H1 (cell line): ENCODE measurements at regions not wholly inside any gene's neighbourhood (a gene's known extent, or its start where the extent isn't known, plus 50 kb on each side); places are given as distances from the start of the nearest gene placed in this dataset.

ENCODE experiments used
- CTCF ChIA-PET: fragments of 300-600 bp; sonication (Branson Sonifier 250); formaldehyde crosslinking; loops from one replicate; lab custom pipeline; 2021; ENCODE audit not compliant: partially characterized antibody; lab: Charles Lee
- POLR2A ChIA-PET: fragments of 300-600 bp; sonication (Branson Sonifier 250); formaldehyde crosslinking; loops from one replicate; lab custom pipeline; 2021; ENCODE audit warnings: inconsistent platforms; ENCODE audit not compliant: partially characterized antibody; lab: Charles Lee
- DNase-seq, 2 experiments: peaks; one replicate each; pipeline versions ENCODE4 v3.0.0 to v3.0.0-alpha.2; 2010 to 2022; ENCODE audit warnings: low spot score in 2 of 2, low read depth in 1 of 2, mixed read lengths in 1 of 2
- FAIRE-seq: peaks from 2 replicates; lab custom pipeline; 2011; peaks lifted over from hg19 to GRCh38; lab: Jason Lieb, UNC
- H2AFZ ChIP-seq: 2 replicates; pipeline ENCODE4 v1.8.1; 2012; ENCODE audit warnings: low read length, inconsistent platforms
- H2AK5ac ChIP-seq: 2 replicates; pipeline ENCODE4 v1.6.1; 2013; ENCODE audit warnings: low read depth, low read length
- H2BK120ac ChIP-seq: replicated peaks from 2 replicates; pipeline ENCODE3; 2013; ENCODE audit warnings: low read depth, low read length, inconsistent platforms
- H2BK12ac ChIP-seq: 2 replicates; pipeline ENCODE4 v1.6.1; 2013; ENCODE audit warnings: low read depth, low read length
- H2BK15ac ChIP-seq: 2 replicates; pipeline ENCODE4 v1.6.1; 2013; ENCODE audit warnings: low read length
- H2BK20ac ChIP-seq: 2 replicates; pipeline ENCODE4 v1.6.1; 2013; ENCODE audit warnings: low read length
- H2BK5ac ChIP-seq: 2 replicates; pipeline ENCODE4 v1.6.1; 2013; ENCODE audit warnings: low read depth, low read length
- H3K14ac ChIP-seq: 2 replicates; pipeline ENCODE4 v1.6.1; 2013; ENCODE audit warnings: inconsistent platforms; ENCODE audit not compliant: insufficient read length
- H3K18ac ChIP-seq: 2 replicates; pipeline ENCODE4 v1.6.1; 2013; ENCODE audit warnings: low read length; ENCODE audit errors: extremely low read depth
- H3K23ac ChIP-seq: 2 replicates; pipeline ENCODE4 v1.6.1; 2013; ENCODE audit warnings: inconsistent platforms; ENCODE audit not compliant: insufficient read length
- H3K23me2 ChIP-seq: 2 replicates; pipeline ENCODE4 v1.6.1; 2013; ENCODE audit warnings: low read depth, low read length
- H3K27ac ChIP-seq: 2 replicates; pipeline ENCODE4 v1.6.1; 2011; ENCODE audit warnings: low read depth, low read length, inconsistent platforms
- H3K27me3 ChIP-seq, 4 experiments: replicated peaks in 1 of 4; 1 replicate in 1 of 4; 2 replicates in 3 of 4; pipeline versions ENCODE4 v1.6.1 to v1.8.1; 2011 to 2013; ENCODE audit warnings: low read length in 3 of 4, mild to moderate bottlenecking in 3 of 4, inconsistent platforms in 2 of 4, mixed read lengths in 2 of 4, moderate library complexity in 1 of 4; ENCODE audit not compliant: control insufficient read depth in 3 of 4, insufficient read depth in 3 of 4; ENCODE audit errors: extremely low read depth in 1 of 4
- H3K36me3 ChIP-seq, 4 experiments: 2 replicates each; pipeline versions ENCODE4 v1.6.1 to v1.8.1; 2011 to 2013; ENCODE audit warnings: mild to moderate bottlenecking in 4 of 4, low read length in 3 of 4, moderate library complexity in 2 of 4, control low read depth in 1 of 4, inconsistent platforms in 1 of 4; ENCODE audit not compliant: insufficient read depth in 4 of 4, control insufficient read depth in 2 of 4
- H3K4ac ChIP-seq: replicated peaks from 2 replicates; pipeline ENCODE3; 2013; ENCODE audit warnings: low read length, low read depth, mixed read lengths, inconsistent platforms; ENCODE audit not compliant: insufficient read length
- H3K4me1 ChIP-seq, 4 experiments: replicated peaks in 1 of 4; 1 replicate in 1 of 4; 2 replicates in 3 of 4; pipeline versions ENCODE4 v1.6.1 to v1.8.1; 2011 to 2013; ENCODE audit warnings: low read length in 3 of 4, inconsistent platforms in 2 of 4, mixed read lengths in 1 of 4; ENCODE audit not compliant: insufficient read depth in 4 of 4, control insufficient read depth in 3 of 4
- H3K4me2 ChIP-seq, 2 experiments: 2 replicates each; pipeline versions ENCODE4 v1.6.1 to v1.8.1; 2011 to 2013; ENCODE audit warnings: low read depth in 2 of 2, low read length in 2 of 2, control low read depth in 1 of 2, inconsistent platforms in 1 of 2, mild to moderate bottlenecking in 1 of 2; ENCODE audit not compliant: insufficient read depth in 1 of 2
- H3K4me3 ChIP-seq, 4 experiments: fragments of 200-600, 300-600 bp in 1 of 4; sonication (generic), shearing (Covaris generic), sonication (Bioruptor Twin) in 1 of 4; 2 replicates each; pipeline versions ENCODE4 v1.5.1 to v1.8.1; 2011 to 2016; ENCODE audit warnings: low read length in 4 of 4, low read depth in 3 of 4, control low read depth in 2 of 4, inconsistent platforms in 2 of 4, mild to moderate bottlenecking in 2 of 4, mixed read lengths in 1 of 4, moderate library complexity in 1 of 4; ENCODE audit not compliant: insufficient read depth in 2 of 4; ENCODE audit errors: extremely low read depth in 1 of 4
- H3K56ac ChIP-seq: replicated peaks from 2 replicates; pipeline ENCODE3; 2013; ENCODE audit warnings: low read depth, mild to moderate bottlenecking, mixed read lengths, low read length, inconsistent platforms; ENCODE audit not compliant: insufficient read length
- H3K79me1 ChIP-seq: 2 replicates; pipeline ENCODE4 v1.6.1; 2013; ENCODE audit warnings: low read depth, low read length, control low read depth
- H3K79me2 ChIP-seq, 2 experiments: 2 replicates each; pipeline versions ENCODE4 v1.6.1 to v1.8.1; 2012 to 2013; ENCODE audit warnings: low read length in 2 of 2, mild to moderate bottlenecking in 2 of 2, inconsistent platforms in 1 of 2; ENCODE audit not compliant: insufficient read depth in 2 of 2, control insufficient read depth in 1 of 2
- H3K9ac ChIP-seq, 4 experiments: replicated peaks in 1 of 4; 1 replicate in 1 of 4; 2 replicates in 3 of 4; pipeline versions ENCODE4 v1.6.1 to v1.8.1; 2011 to 2013; ENCODE audit warnings: low read depth in 3 of 4, low read length in 3 of 4, control low read depth in 2 of 4, mild to moderate bottlenecking in 2 of 4, moderate library complexity in 2 of 4, inconsistent platforms in 1 of 4; ENCODE audit errors: extremely low read depth in 1 of 4
- H3K9me3 ChIP-seq, 2 experiments: 2 replicates each; pipeline versions ENCODE4 v1.6.1 to v1.8.1; 2012 to 2013; ENCODE audit warnings: mild to moderate bottlenecking in 2 of 2, moderate library complexity in 2 of 2, control low read depth in 1 of 2, inconsistent platforms in 1 of 2, low read depth in 1 of 2, low read length in 1 of 2, mixed read lengths in 1 of 2; ENCODE audit not compliant: insufficient read depth in 2 of 2
- H4K20me1 ChIP-seq, 2 experiments: replicated peaks in 1 of 2; 2 replicates each; pipeline versions ENCODE3 to v1.8.1; 2011 to 2013; ENCODE audit warnings: inconsistent platforms in 2 of 2, low read length in 2 of 2, mild to moderate bottlenecking in 1 of 2; ENCODE audit not compliant: insufficient read depth in 2 of 2, control insufficient read depth in 1 of 2
- H4K5ac ChIP-seq: 2 replicates; pipeline ENCODE4 v1.6.1; 2013; ENCODE audit warnings: low read length, low read depth, mixed read lengths, inconsistent platforms; ENCODE audit not compliant: insufficient read length
- H4K8ac ChIP-seq: 2 replicates; pipeline ENCODE4 v1.8.0; 2013; ENCODE audit warnings: mild to moderate bottlenecking, moderate library complexity, low read length, inconsistent platforms; ENCODE audit not compliant: insufficient read depth; ENCODE audit errors: extremely low read depth
- H4K91ac ChIP-seq: replicated peaks from 2 replicates; pipeline ENCODE3; 2013; ENCODE audit warnings: low read length, mixed read lengths, inconsistent platforms; ENCODE audit not compliant: insufficient read length
- BACH1 ChIP-seq: IDR thresholded peaks from 2 replicates; pipeline ENCODE4 v1.6.1; 2012; ENCODE audit warnings: low read length, improper control_type of control experiment
- BCL11A ChIP-seq, 2 experiments: IDR thresholded peaks; one replicate each; pipeline ENCODE4 v1.6.1; 2011; ENCODE audit warnings: low read depth in 2 of 2, low read length in 2 of 2, mild to moderate bottlenecking in 2 of 2
- EZH2 ChIP-seq: fragments of 200-600 bp; sonication (generic); IDR thresholded peaks from 2 replicates; pipeline ENCODE4 v1.7.1; 2012; ENCODE audit warnings: low read depth, mild to moderate bottlenecking, moderate library complexity, low read length, inconsistent platforms; ENCODE audit not compliant: severe bottlenecking
- JUN ChIP-seq: IDR thresholded peaks from 2 replicates; pipeline ENCODE4 v1.6.1; 2011; ENCODE audit warnings: low read depth, mild to moderate bottlenecking, improper control_type of control experiment, low read length
- KDM4A ChIP-seq: IDR thresholded peaks from one replicate; pipeline ENCODE4 v1.7.1; 2012; ENCODE audit warnings: low read depth, mild to moderate bottlenecking, moderate library complexity, low read length, inconsistent platforms; ENCODE audit not compliant: severe bottlenecking
- NANOG ChIP-seq: IDR thresholded peaks from 2 replicates; pipeline ENCODE4 v1.6.1; 2011; ENCODE audit warnings: low read length, low read depth, mild to moderate bottlenecking, inconsistent platforms; ENCODE audit not compliant: insufficient read depth, poor library complexity, severe bottlenecking
- NRF1 ChIP-seq: IDR thresholded peaks from 2 replicates; pipeline ENCODE4 v1.6.1; 2011; ENCODE audit warnings: mild to moderate bottlenecking, low read depth, low read length, improper control_type of control experiment
- SUZ12 ChIP-seq: fragments of 200-600 bp; sonication (generic); IDR thresholded peaks from 2 replicates; pipeline ENCODE4 v1.6.1; 2012; ENCODE audit warnings: mild to moderate bottlenecking, inconsistent platforms, low read length, moderate library complexity, mixed read lengths
- TAF7 ChIP-seq: optimal IDR thresholded peaks from 2 replicates; pipeline ENCODE3; 2011; ENCODE audit warnings: low read depth, mild to moderate bottlenecking, inconsistent platforms, low read length, moderate library complexity, borderline replicate concordance
- TEAD4 ChIP-seq: IDR thresholded peaks from 2 replicates; pipeline ENCODE4 v1.6.1; 2012; ENCODE audit warnings: low read depth, low read length, inconsistent platforms, mixed read lengths
- WGBS, 2 experiments: shearing (Covaris generic) in 1 of 2; methylation state at CpG; one replicate each; pipeline versions ENCODE4 v1.1.6 to v1.1.7; 2013 to 2015; ENCODE audit warnings: low lambda C conversion rate in 2 of 2, mixed read lengths in 2 of 2, inconsistent platforms in 1 of 2, low coverage in 1 of 2, missing lambda C conversion rate in 1 of 2; ENCODE audit not compliant: insufficient replicate concordance in 2 of 2, insufficient coverage in 1 of 2, insufficient read length in 1 of 2; ENCODE audit errors: extremely low coverage in 1 of 2, missing lambda C conversion rate in 1 of 2; 5-methylcytosine and 5-hydroxymethylcytosine counted together
- TF ChIP-seq, protein P1 (sequence below): IDR thresholded peaks from 2 replicates; pipeline ENCODE4 v1.6.1; 2011; ENCODE audit warnings: low read depth, mild to moderate bottlenecking, low read length; ENCODE audit not compliant: insufficient read depth
- TF ChIP-seq, protein P2 (sequence below): IDR thresholded peaks from 2 replicates; pipeline ENCODE4 v1.6.1; 2012; ENCODE audit warnings: low read length, inconsistent platforms

DNA sequence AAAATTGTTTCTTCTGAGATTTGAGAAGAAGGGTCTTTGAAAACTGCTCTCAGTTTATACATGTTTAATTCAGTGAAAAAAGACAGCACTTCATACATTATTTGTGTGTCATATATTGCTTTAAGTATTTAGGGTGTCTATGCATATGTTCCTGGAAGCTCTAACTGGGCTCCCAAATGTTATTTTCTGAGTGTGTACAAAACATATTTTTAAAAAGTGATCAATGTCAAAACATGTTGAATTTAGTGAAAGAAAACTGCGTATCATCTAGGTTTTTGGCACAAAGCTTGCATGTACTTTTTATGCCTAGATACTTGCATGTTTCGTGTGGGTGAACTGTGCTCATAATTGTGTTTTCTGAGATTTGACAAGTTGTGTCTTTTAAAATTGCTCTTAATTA, 81.6 kb downstream of the ASCL4 start:
- H3K9me3 ChIP-seq, result no peaks in the 10 kb centered on the region
- H3K4me2 ChIP-seq, result no peak overlapping the region
- no peaks in the 10 kb centered on the region for H3K36me3 ChIP-seq
- no peak overlapping the region for H2BK5ac ChIP-seq
- no peak overlapping the region for H2AFZ ChIP-seq
- FAIRE-seq (no peak), DNase-seq (no peak)
- no peak overlapping the region for H4K91ac ChIP-seq
- H3K56ac ChIP-seq, result no peak overlapping the region
- H4K8ac ChIP-seq, result no peak overlapping the region
- H2BK120ac ChIP-seq, result no peak overlapping the region
- no peaks in the 10 kb centered on the region for H4K20me1 ChIP-seq
- no peak overlapping the region for H2BK15ac ChIP-seq
- H4K5ac ChIP-seq, result no peak overlapping the region
- H3K4me1 ChIP-seq, result no peaks in the 10 kb centered on the region
- H2BK12ac ChIP-seq, result no peak overlapping the region
- H3K27ac ChIP-seq, result no peak overlapping the region
- no peaks in the 10 kb centered on the region for H3K79me2 ChIP-seq
- ChIA-PET CTCF (interaction anchor here (0.6 to 1.1 kb wide), 3 partner anchors 9 to 82 kb away, joined by 3 to 4 read pairs (median 3); partner anchors contain the start of gene ASCL4), POLR2A (interaction anchor here (0.9 kb wide), 1 partner anchor 14 kb away, joined by 3 read pairs; no protein-coding TSS in a partner anchor)
- no peak overlapping the region for H3K14ac ChIP-seq
- H2BK20ac ChIP-seq, result no peak overlapping the region
- no peak overlapping the region for H3K18ac ChIP-seq
- no peak overlapping the region for H3K4ac ChIP-seq
- no peaks in the 10 kb centered on the region; a peak in 1 of 7 replicates for H3K27me3 ChIP-seq
- H3K9ac ChIP-seq, result peak overlapping the region in 1 of 4 experiments; percentile 8; a peak in 1 of 7 replicates
- WGBS, 2 experiments, result 48% methylated on average over 2 of the region's 2 CpGs; no CpG with 5 or more reads in 1 of the 2 experiments
- H3K4me3 ChIP-seq, result no peak overlapping the region
- H3K23ac ChIP-seq, result no peak overlapping the region
- H3K23me2 ChIP-seq, result no peaks in the 10 kb centered on the region
- no peak overlapping the region for H2AK5ac ChIP-seq
- no peaks in the 10 kb centered on the region for H3K79me1 ChIP-seq
- TF ChIP-seq NANOG (no peak), SUZ12 (no peak), BCL11A (IDR thresholded peaks at IDR 0.05; ENCODE audit: low read depth in 2 of 2, low read length in 2 of 2) (no peak), BACH1 (no peak), NRF1 (no peak), TAF7 (no peak), EZH2 (no peak), TEAD4 (no peak), JUN (no peak), KDM4A (no peak)
- TF ChIP-seq, protein P1, sequence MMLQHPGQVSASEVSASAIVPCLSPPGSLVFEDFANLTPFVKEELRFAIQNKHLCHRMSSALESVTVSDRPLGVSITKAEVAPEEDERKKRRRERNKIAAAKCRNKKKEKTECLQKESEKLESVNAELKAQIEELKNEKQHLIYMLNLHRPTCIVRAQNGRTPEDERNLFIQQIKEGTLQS, result no peak
- TF ChIP-seq, protein P2, sequence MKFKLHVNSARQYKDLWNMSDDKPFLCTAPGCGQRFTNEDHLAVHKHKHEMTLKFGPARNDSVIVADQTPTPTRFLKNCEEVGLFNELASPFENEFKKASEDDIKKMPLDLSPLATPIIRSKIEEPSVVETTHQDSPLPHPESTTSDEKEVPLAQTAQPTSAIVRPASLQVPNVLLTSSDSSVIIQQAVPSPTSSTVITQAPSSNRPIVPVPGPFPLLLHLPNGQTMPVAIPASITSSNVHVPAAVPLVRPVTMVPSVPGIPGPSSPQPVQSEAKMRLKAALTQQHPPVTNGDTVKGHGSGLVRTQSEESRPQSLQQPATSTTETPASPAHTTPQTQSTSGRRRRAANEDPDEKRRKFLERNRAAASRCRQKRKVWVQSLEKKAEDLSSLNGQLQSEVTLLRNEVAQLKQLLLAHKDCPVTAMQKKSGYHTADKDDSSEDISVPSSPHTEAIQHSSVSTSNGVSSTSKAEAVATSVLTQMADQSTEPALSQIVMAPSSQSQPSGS, result no peak
